GM18517 (cell line): ENCODE measurements at regions not wholly inside any gene's neighbourhood (a gene's known extent, or its start where the extent isn't known, plus 50 kb on each side); places are given as distances from the start of the nearest gene placed in this dataset.

Experiments
- ATAC-seq: cut with Tn5 transposase; IDR thresholded peaks from one replicate; pipeline ENCODE4 v1.9.1; 2021; ENCODE audit warnings: mild to moderate bottlenecking, moderate library complexity; ENCODE audit not compliant: unreplicated experiment

GRCh38 chr4:138085736-138086305 is 156.3 kb downstream of the SLC7A11 start:
- ATAC-seq: no peak

- ATAC-seq: no peak
Observed at GRCh38 chr4:138078751-138079520, 163.2 kb downstream of the SLC7A11 start.

- ATAC-seq: no peak
Observed at GRCh38 chr4:138078253-138078652, 163.9 kb downstream of the SLC7A11 start.

GRCh38 chr4:138076561-138076960 is 165.6 kb downstream of the SLC7A11 start:
- ATAC-seq: no peak

- no peak for ATAC-seq
Observed at GRCh38 chr4:138070816-138071215, 171.3 kb downstream of the SLC7A11 start.

GRCh38 chr4:138063581-138063980 is 178.6 kb downstream of the SLC7A11 start:
- no peak for ATAC-seq

GRCh38 chr4:138062929-138063328 is 179.2 kb downstream of the SLC7A11 start:
- ATAC-seq: no peak

GRCh38 chr4:138056541-138056940 is 185.6 kb downstream of the SLC7A11 start:
- ATAC-seq: no peak

- ATAC-seq: no peak
Observed at GRCh38 chr4:138055890-138056289, 186.3 kb downstream of the SLC7A11 start.

- no peak for ATAC-seq
Observed at GRCh38 chr4:138053641-138054301, 188.4 kb downstream of the SLC7A11 start.

- no peak for ATAC-seq
Observed at GRCh38 chr4:138052806-138053632, 189.1 kb downstream of the SLC7A11 start.

GRCh38 chr4:138051157-138051556 is 191.0 kb downstream of the SLC7A11 start:
- no peak for ATAC-seq

- ATAC-seq: no peak
Observed at GRCh38 chr4:138050601-138051000, 191.5 kb downstream of the SLC7A11 start.

GRCh38 chr4:138049355-138049754 is 192.8 kb downstream of the SLC7A11 start:
- ATAC-seq: no peak

GRCh38 chr4:138047290-138047689 is 194.9 kb downstream of the SLC7A11 start:
- ATAC-seq: no peak

GRCh38 chr4:138045036-138045435 is 197.1 kb downstream of the SLC7A11 start:
- ATAC-seq: no peak

- ATAC-seq: no peak
Observed at GRCh38 chr4:138039010-138039409, 203.1 kb downstream of the SLC7A11 start.

GRCh38 chr4:138037696-138038095 is 204.5 kb downstream of the SLC7A11 start:
- ATAC-seq: no peak

GRCh38 chr4:138035781-138036258 is 206.3 kb downstream of the SLC7A11 start:
- peak; percentile 100 for ATAC-seq

- no peak for ATAC-seq
Observed at GRCh38 chr4:138034871-138035270, 207.3 kb downstream of the SLC7A11 start.

- ATAC-seq: no peak
Observed at GRCh38 chr4:138032222-138032621, 209.9 kb downstream of the SLC7A11 start.
